ENCODE measurements at regions not wholly inside any gene's neighbourhood (a gene's known extent, or its start where the extent isn't known, plus 50 kb on each side); places are given as distances from the start of the nearest gene placed in this dataset.

- TF ChIP-seq, protein P1, sequence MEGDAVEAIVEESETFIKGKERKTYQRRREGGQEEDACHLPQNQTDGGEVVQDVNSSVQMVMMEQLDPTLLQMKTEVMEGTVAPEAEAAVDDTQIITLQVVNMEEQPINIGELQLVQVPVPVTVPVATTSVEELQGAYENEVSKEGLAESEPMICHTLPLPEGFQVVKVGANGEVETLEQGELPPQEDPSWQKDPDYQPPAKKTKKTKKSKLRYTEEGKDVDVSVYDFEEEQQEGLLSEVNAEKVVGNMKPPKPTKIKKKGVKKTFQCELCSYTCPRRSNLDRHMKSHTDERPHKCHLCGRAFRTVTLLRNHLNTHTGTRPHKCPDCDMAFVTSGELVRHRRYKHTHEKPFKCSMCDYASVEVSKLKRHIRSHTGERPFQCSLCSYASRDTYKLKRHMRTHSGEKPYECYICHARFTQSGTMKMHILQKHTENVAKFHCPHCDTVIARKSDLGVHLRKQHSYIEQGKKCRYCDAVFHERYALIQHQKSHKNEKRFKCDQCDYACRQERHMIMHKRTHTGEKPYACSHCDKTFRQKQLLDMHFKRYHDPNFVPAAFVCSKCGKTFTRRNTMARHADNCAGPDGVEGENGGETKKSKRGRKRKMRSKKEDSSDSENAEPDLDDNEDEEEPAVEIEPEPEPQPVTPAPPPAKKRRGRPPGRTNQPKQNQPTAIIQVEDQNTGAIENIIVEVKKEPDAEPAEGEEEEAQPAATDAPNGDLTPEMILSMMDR (IDR thresholded peaks at IDR 0.05): no peak
- no peak for TF ChIP-seq EZH2 (IDR thresholded peaks at IDR 0.05; ENCODE audit: borderline replicate concordance, insufficient read depth, low read depth, low read length, poor library complexity, severe bottlenecking)
- no peak for ATAC-seq (ENCODE audit: low read depth)
- Histone ChIP-seq H3K79me2 (ENCODE audit: control insufficient read depth, insufficient read depth, low read length) (no peaks in the 10 kb centered on the region), H3K27me3 (replicated peaks in 1 of 4; ENCODE audit: control extremely low read depth in 1 of 4, control insufficient read depth in 3 of 4, insufficient read depth in 4 of 4, low read length in 3 of 4) (no peaks in the 10 kb centered on the region), H3K4me1 (ENCODE audit: control insufficient read depth in 2 of 2, insufficient read depth in 2 of 2, low read length in 2 of 2) (no peaks in the 10 kb centered on the region), H2AFZ (ENCODE audit: insufficient read depth, low read depth, low read length, poor library complexity, severe bottlenecking) (no peak overlapping the region), H3K4me3 (ENCODE audit: control extremely low read depth in 1 of 5, extremely low read depth in 1 of 5, insufficient read depth in 1 of 5, low read depth in 2 of 5, low read length in 4 of 5) (no peak overlapping the region), H4K20me1 (ENCODE audit: control insufficient read depth, insufficient read depth, low read length, poor library complexity, severe bottlenecking) (no peaks in the 10 kb centered on the region), H3K4me2 (replicated peaks; ENCODE audit: low read depth, low read length, poor library complexity, severe bottlenecking) (no peak overlapping the region), H3K36me3 (replicated peaks in 1 of 2; ENCODE audit: control extremely low read depth in 1 of 2, control insufficient read depth in 1 of 2, extremely low read depth in 1 of 2, insufficient read depth in 2 of 2, low read length in 1 of 2) (no peaks in the 10 kb centered on the region), H3K9me3 (ENCODE audit: control extremely low read depth in 1 of 3, control insufficient read depth in 2 of 3, insufficient read depth in 1 of 3, low read length in 2 of 3) (no peaks in the 10 kb centered on the region), H3K9ac (ENCODE audit: low read length) (no peak overlapping the region), H3K27ac (ENCODE audit: low read length in 2 of 2) (no peak overlapping the region)
- no peak for DNase-seq
- Mint-ChIP-seq H3K9me3 (ENCODE audit: insufficient read depth) (no peaks in the 10 kb centered on the region), H3K4me1 (no peaks in the 10 kb centered on the region), H3K4me3 (no peak overlapping the region), H3K27me3 (no peaks in the 10 kb centered on the region), H3K27ac (no peak overlapping the region)
- CTCF ChIA-PET: no interaction called here
- WGBS (ENCODE audit: insufficient coverage): no CpG with 5 or more reads among the region's 5 CpGs
- POLR2A ChIA-PET: no interaction called here
- intact Hi-C loops (cut with micrococcal nuclease): no loop called here
Measured at GRCh38 chr2:223481486-223481885, 120.7 kb downstream of the SCG2 start.

DNA sequence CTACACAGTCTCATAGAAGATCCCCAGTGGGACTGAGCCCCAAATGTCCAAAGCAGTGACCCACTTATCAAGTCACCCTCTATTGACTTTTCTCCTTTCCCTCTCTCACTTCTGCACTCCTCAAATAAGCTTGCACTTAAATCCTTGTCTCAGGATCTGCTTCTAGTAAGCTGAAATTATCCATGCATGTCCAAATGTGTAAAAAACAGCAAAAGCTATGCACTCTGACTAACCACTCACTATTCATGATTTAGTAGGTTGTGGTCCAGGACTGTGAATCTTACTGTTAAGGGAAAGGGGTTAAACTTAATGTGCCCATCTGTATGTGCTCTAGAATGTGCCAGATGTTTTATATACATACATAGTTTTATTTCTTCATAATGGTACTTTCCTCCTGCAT, 115.4 kb downstream of the SCG2 start:
- TF ChIP-seq EZH2 (IDR thresholded peaks at IDR 0.05; ENCODE audit: borderline replicate concordance, insufficient read depth, low read depth, low read length, poor library complexity, severe bottlenecking): no peak
- TF ChIP-seq, protein P1 (IDR thresholded peaks at IDR 0.05): no peak
- Mint-ChIP-seq H3K27me3 (no peaks in the 10 kb centered on the region), H3K4me3 (no peak overlapping the region), H3K27ac (no peak overlapping the region), H3K4me1 (no peaks in the 10 kb centered on the region), H3K9me3 (ENCODE audit: insufficient read depth) (no peaks in the 10 kb centered on the region)
- no peak overlapping the region for H3K9ac ChIP-seq (ENCODE audit: low read length)
- no peaks in the 10 kb centered on the region for H3K36me3 ChIP-seq (replicated peaks in 1 of 2; ENCODE audit: control extremely low read depth in 1 of 2, control insufficient read depth in 1 of 2, extremely low read depth in 1 of 2, insufficient read depth in 2 of 2, low read length in 1 of 2)
- no peaks in the 10 kb centered on the region for H3K27me3 ChIP-seq (replicated peaks in 1 of 4; ENCODE audit: control extremely low read depth in 1 of 4, control insufficient read depth in 3 of 4, insufficient read depth in 4 of 4, low read length in 3 of 4)
- H4K20me1 ChIP-seq (ENCODE audit: control insufficient read depth, insufficient read depth, low read length, poor library complexity, severe bottlenecking): no peaks in the 10 kb centered on the region
- intact Hi-C loops (cut with micrococcal nuclease): no loop called here
- H3K79me2 ChIP-seq (ENCODE audit: control insufficient read depth, insufficient read depth, low read length): no peaks in the 10 kb centered on the region
- no peak overlapping the region for H3K27ac ChIP-seq (ENCODE audit: low read length in 2 of 2)
- ATAC-seq (ENCODE audit: low read depth): no peak
- ChIA-PET POLR2A (no interaction called here), CTCF (no interaction called here)
- no peak for DNase-seq
- no peaks in the 10 kb centered on the region for H3K9me3 ChIP-seq (ENCODE audit: control extremely low read depth in 1 of 3, control insufficient read depth in 2 of 3, insufficient read depth in 1 of 3, low read length in 2 of 3)
- H2AFZ ChIP-seq (ENCODE audit: insufficient read depth, low read depth, low read length, poor library complexity, severe bottlenecking): no peak overlapping the region
- H3K4me1 ChIP-seq (ENCODE audit: control insufficient read depth in 2 of 2, insufficient read depth in 2 of 2, low read length in 2 of 2): no peaks in the 10 kb centered on the region
- H3K4me3 ChIP-seq (ENCODE audit: control extremely low read depth in 1 of 5, extremely low read depth in 1 of 5, insufficient read depth in 1 of 5, low read depth in 2 of 5, low read length in 4 of 5): no peak overlapping the region
- no peak overlapping the region for H3K4me2 ChIP-seq (replicated peaks; ENCODE audit: low read depth, low read length, poor library complexity, severe bottlenecking)

All from B cell (primary cell).